HG03095 (cell line): ENCODE measurements at regions not wholly inside any gene's neighbourhood (a gene's known extent, or its start where the extent isn't known, plus 50 kb on each side); places are given as distances from the start of the nearest gene placed in this dataset.

Experiments used
- ATAC-seq: cut with Tn5 transposase; IDR thresholded peaks from one replicate; pipeline ENCODE4 v1.9.1; 2021; ENCODE audit warnings: moderate library complexity; ENCODE audit not compliant: unreplicated experiment

DNA sequence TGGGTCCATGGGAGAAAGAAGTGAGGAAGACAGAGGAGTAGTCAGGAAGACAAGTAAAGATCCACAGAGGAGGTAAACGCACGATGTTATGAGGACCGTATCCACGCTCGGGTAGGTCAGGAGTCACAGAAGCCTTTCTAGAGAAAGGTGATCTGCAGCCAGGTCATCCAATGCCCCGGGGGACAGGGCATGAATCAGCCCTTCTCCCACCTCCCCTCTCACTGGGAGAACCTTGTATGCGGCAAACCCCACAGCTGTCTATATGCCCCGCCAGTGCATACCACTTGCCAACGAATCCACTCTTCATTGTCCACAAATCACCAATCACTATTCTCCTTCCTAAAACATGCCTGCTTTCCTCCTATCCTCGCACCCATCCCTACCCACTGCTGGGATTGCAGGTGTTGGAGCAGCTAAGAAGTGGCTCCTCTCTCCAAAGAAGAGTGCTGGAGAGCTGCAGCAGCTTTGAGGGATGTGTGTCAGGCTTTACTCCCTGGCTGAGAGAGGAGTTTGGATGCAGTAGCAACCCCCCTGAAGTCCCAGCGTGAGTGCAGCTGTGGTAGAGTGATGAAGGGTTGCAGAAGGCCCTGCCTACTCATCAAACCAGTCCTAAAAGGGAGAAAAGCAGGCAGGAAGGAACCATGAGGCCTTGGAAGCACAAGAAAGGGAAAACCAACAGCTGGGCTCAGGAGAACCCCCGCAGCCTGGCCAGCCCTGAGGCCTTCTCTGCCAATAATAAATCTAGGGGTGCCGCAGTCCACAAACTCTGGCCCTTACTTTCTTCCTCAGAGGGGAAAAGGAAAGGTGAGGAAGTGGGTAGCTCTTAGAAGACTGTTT lies 102.2 kb upstream of the GADD45A start:
- no peak for ATAC-seq

DNA sequence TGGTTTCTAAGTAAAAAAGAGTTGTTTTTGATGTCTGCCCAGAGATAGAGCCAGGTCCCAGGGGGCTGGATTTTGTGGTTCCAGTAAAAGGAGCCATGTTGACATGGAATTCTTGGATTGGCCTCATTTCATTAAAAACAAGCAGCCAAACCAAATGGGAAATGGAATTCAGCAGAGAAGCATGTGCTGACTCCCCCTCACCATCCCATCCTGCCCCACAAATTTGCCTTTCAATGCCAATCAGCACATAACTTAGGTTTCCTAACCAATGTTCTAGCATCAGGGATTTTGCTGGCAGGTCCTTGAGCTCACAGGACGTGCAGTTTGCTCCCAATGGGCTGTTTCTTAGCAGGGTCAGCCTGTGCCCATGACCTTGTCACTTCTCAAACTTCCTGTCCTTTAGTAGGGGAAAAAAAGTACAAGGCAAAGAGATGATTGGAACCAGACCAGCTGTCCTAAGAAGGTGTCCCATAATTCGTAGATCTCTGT lies 101.5 kb upstream of the GADD45A start:
- no peak for ATAC-seq

- ATAC-seq = no peak
Measured at GRCh38 chr1:67584938-67585337, 100.1 kb upstream of the GADD45A start.

- no peak for ATAC-seq
Measured at GRCh38 chr1:67586596-67586995, 98.4 kb upstream of the GADD45A start.

DNA sequence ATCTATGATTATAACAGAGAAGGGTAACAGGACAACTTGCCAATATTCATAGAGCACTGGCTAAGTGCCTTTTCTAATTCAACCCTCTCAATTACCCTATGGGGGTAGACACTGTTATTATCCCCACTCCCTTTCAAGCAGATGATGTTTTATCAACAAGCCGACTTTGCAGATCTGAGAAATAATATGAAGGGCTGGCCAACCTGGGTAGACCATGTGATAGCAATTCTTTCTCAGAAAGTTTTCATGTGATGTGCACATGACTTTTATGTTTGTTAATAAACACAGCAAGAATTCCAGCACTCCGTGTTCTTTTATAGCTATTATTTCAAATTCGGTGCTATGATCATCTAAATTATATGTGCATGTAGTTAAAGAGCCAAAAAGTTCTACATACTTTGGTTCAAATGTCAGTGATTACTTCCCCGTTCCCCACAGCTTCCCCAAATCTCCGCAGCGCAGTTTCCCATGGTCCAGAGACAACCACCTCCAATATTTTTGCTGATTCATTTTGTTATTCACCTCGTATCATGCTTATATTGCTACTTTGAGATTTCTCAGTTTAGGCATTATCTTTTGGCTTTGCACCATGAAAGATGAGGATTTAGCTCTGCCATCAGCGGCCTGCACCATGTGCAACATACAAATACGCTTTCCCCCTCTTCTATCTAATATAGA lies 96.7 kb upstream of the GADD45A start:
- no peak for ATAC-seq

DNA sequence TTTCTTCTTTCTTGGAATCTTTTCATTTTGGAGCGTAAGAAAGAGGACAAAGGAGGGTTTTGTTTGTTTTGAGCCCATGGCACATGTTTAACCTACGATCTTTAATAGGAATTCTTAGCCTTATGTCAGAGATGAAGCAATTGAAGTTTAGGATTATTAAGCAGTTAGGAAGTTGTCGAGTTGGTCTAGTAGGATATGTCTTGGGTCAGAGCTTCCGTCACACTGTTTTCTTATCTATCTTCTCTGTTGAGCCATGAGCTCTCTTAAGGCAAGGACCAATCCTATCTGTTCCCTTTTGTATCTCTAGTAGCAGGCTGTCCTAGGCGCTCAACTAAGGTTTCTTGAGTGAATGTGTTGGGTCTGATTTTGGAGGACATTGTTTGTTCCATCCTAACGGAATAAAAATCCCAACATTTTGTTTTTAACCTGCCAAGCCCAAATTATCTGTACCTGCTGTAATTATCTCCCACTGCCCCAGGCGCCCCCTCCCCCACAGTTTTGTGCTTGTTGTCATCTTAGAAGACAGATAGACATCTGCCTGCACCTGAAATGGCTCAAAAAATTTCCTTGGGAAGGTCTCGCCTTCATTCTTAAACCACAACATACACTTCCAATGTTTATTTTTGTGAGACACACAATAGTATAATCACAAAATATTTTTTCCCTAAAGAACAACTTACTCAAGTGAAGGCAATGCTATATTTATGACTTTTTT lies 95.3 kb upstream of the GADD45A start:
- ATAC-seq = no peak

GRCh38 chr1:67590329-67590728 lies 94.7 kb upstream of the GADD45A start:
- no peak for ATAC-seq

DNA sequence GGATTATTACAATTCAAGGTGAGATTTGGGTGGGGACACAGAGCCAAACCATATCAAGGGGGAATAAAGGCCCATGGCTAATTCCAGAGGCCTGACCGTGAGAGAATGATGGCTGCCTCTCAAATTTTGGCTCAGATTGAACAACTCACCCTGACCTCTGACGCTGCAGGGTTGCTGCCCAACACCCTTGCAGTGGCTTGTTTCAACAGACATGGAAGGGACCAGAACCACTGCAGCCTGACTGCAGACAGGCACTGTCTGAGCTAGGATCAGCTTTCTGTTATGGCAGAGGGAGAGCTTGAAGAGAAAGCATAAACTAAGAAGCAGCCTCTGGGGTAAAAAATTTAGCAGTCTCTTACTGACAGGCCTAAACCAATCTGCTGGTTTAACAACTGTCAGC lies 90.2 kb upstream of the GADD45A start:
- ATAC-seq = no peak

DNA sequence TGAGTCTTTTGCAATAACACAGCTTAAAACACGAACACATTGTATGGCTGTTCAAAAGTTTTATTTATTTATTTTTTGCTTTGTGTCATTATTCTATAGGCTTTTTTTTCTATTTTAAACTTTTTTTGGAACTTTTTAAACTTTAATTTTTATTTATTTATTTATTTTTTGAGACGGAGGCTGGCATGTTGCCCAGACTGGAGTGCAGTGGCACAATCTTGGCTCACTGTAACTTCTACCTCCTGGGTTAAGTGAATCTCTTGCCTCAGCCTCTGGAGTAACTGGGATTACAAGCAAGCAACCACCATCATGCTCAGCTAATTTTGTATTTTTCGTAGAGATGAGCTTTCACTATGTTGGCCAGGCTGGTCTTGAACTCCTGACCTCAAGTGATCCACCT lies 88.3 kb upstream of the GADD45A start:
- no peak for ATAC-seq

- no peak for ATAC-seq
Measured at GRCh38 chr1:67597336-67597735, 87.7 kb upstream of the GADD45A start.

- no peak for ATAC-seq
Measured at GRCh38 chr1:67599085-67599484, 85.9 kb upstream of the GADD45A start.

DNA sequence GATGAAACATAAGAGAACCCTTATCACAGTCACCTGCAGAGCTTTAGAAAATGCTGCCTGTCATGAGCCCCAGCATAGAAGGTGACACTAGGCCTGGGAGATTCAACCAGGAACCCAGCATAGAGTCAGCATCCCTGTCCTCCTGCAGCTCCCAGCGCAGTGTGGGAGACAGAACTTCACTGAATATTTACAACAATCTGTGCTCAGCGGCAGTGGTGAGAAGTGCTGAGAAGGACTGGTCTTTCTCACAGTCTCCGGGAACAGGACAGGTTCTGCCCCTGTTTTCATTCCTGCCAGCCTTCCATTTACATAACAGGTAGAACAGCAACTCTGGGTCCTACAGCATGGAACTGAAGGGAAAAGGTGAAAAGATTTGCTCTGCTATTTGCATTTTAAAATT lies 83.5 kb upstream of the GADD45A start:
- no peak for ATAC-seq

DNA sequence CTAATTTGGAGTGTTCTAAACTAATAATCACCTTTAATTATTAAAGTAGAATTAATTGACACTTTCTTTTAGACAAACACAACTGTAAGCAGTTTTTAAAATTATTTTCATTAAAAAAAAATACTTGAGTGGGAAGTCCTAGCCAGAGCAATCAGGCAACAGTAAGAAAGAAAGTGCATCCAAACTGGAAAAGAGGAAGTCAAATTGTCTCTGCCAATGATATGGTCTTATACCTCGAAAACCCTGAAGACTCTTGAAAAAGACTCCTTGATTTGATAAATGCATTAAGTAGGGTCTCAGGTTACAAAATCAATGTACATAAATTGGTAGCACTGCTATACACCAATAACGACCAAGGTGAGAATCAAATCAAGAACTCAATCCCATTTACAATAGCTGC lies 83.0 kb upstream of the GADD45A start:
- ATAC-seq = no peak

- ATAC-seq = no peak
Measured at GRCh38 chr1:67604778-67605177, 80.2 kb upstream of the GADD45A start.

- no peak for ATAC-seq
Measured at GRCh38 chr1:67605209-67605780, 79.7 kb upstream of the GADD45A start.

- no peak for ATAC-seq
Measured at GRCh38 chr1:67607286-67607685, 77.7 kb upstream of the GADD45A start.

DNA sequence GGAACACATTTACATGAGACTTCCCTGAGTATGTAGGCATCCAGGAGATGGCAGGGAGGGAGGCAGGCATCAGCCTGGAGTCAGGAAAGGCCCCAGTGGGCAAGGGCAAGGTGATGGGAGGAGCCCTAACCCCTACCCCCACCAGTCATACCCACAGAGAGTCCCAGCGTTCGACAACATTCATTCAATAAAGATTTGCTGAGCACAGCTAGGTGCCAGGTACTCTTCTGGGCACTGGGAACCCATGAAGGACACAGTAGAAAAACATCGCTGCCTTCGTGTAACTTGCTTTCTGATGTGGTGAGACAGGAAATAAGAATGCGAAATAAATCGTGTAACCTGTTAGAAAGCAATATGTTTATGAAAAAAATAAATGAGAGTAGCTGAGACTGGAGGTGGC lies 77.3 kb upstream of the GADD45A start:
- no peak for ATAC-seq

- ATAC-seq = no peak
Measured at GRCh38 chr1:67608661-67609576, 76.1 kb upstream of the GADD45A start.

- peak; percentile 55 for ATAC-seq
Measured at GRCh38 chr1:67609577-67610341, 75.2 kb upstream of the GADD45A start.

- ATAC-seq = no peak
Measured at GRCh38 chr1:67610450-67610849, 74.6 kb upstream of the GADD45A start.
